ENCODE measurements at regions not wholly inside any gene's neighbourhood (a gene's known extent, or its start where the extent isn't known, plus 50 kb on each side); places are given as distances from the start of the nearest gene placed in this dataset.

DNA sequence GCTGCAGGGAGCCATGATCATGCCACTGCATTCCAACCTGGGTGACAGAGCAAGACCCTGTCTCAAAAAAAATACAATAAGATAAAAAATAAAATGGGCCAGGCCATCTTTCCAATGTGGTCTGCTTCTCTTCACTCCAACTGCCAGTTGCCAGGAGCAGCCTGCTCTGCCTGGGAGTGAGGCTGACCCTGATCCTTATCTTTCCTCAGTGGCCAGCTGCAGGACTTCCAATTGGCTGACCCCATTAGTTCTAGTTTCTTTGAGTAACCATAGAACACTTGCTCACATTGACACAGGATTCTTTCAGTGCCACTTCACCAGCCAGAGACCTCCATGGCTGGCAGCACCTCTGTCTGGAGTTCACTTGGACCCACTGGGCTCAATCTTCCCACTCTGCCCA is 258.6 kb downstream of the MID1IP1 start:
- peaks cover 15% of the 10 kb centered on the region for H3K27me3 Mint-ChIP-seq (ENCODE audit: unreplicated experiment)
- H3K36me3 Mint-ChIP-seq (ENCODE audit: insufficient read depth, unreplicated experiment) = no peaks in the 10 kb centered on the region

DNA sequence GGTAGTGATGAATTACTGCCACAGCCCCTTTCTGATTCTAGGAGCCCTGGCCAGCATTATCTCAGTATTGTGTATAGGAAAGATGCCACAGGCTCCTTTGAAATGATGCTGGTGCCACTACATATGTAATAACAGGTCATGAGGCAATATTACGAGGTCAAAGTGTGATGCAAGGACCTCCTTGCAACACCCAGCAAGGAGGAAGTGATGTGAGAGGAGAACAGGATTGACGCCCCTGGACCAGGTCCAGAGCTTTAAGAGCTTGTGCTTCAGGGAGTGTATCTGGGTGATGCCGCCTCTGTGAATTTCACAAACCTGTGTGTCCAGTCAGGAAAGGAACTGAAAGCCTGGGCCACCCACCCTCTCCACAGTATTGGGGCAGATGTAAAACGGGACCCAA is 261.8 kb downstream of the MID1IP1 start:
- Mint-ChIP-seq H3K27ac (ENCODE audit: unreplicated experiment) (no peak overlapping the region), H3K9me3 (ENCODE audit: low read depth, unreplicated experiment) (peaks cover 9% of the 10 kb centered on the region), H3K27me3 (ENCODE audit: unreplicated experiment) (peaks cover 15% of the 10 kb centered on the region), H3K4me1 (ENCODE audit: low read depth, unreplicated experiment) (no peaks in the 10 kb centered on the region), H3K4me3 (ENCODE audit: low read depth, unreplicated experiment) (no peak overlapping the region), H3K36me3 (ENCODE audit: insufficient read depth, unreplicated experiment) (no peaks in the 10 kb centered on the region)
- TF ChIP-seq, protein P1, sequence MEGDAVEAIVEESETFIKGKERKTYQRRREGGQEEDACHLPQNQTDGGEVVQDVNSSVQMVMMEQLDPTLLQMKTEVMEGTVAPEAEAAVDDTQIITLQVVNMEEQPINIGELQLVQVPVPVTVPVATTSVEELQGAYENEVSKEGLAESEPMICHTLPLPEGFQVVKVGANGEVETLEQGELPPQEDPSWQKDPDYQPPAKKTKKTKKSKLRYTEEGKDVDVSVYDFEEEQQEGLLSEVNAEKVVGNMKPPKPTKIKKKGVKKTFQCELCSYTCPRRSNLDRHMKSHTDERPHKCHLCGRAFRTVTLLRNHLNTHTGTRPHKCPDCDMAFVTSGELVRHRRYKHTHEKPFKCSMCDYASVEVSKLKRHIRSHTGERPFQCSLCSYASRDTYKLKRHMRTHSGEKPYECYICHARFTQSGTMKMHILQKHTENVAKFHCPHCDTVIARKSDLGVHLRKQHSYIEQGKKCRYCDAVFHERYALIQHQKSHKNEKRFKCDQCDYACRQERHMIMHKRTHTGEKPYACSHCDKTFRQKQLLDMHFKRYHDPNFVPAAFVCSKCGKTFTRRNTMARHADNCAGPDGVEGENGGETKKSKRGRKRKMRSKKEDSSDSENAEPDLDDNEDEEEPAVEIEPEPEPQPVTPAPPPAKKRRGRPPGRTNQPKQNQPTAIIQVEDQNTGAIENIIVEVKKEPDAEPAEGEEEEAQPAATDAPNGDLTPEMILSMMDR (IDR thresholded peaks at IDR 0.05; ENCODE audit: unreplicated experiment) = no peak
- intact Hi-C loops (cut with micrococcal nuclease; ENCODE audit: unreplicated experiment) = no loop called here
- CTCF ChIA-PET = no interaction called here
- no peak for DNase-seq
- no TSS peak for BruUV-seq (replicated peaks)

More for the DNA sequence above, 258.6 kb downstream of the MID1IP1 start:
- Mint-ChIP-seq H3K27ac (ENCODE audit: unreplicated experiment) (no peak overlapping the region), H3K4me1 (ENCODE audit: low read depth, unreplicated experiment) (no peaks in the 10 kb centered on the region), H3K4me3 (ENCODE audit: low read depth, unreplicated experiment) (no peak overlapping the region), H3K9me3 (ENCODE audit: low read depth, unreplicated experiment) (peaks cover 9% of the 10 kb centered on the region)
- intact Hi-C loops (cut with micrococcal nuclease; ENCODE audit: unreplicated experiment) = no loop called here
- BruUV-seq (replicated peaks) = no TSS peak
- TF ChIP-seq, protein P1 (IDR thresholded peaks at IDR 0.05; ENCODE audit: unreplicated experiment) = no peak
- no peak for DNase-seq
- CTCF ChIA-PET = no interaction called here

DNA sequence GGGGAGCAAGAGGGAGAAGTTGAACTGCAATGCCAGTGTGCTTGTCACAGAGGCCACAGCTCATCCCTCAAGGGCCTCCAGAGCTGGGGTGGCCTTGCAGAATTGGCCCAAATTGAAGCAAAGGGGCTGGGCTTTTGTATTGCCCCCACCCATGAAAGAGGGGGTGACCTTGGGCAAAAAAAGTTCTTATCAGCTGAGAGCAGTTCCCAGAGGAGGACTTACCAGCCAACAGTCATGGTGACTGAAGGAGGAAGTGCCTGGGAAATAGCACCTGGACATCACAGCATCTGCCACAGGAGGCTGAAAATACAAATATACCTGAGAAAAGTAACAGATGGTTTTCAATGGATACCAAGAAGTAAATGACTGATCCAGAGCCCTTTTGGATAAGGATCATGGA is 262.4 kb downstream of the MID1IP1 start:
- Mint-ChIP-seq H3K4me3 (ENCODE audit: low read depth, unreplicated experiment) (no peak overlapping the region), H3K9me3 (ENCODE audit: low read depth, unreplicated experiment) (peaks cover 9% of the 10 kb centered on the region), H3K36me3 (ENCODE audit: insufficient read depth, unreplicated experiment) (no peaks in the 10 kb centered on the region), H3K27ac (ENCODE audit: unreplicated experiment) (no peak overlapping the region), H3K4me1 (ENCODE audit: low read depth, unreplicated experiment) (no peaks in the 10 kb centered on the region), H3K27me3 (ENCODE audit: unreplicated experiment) (peaks cover 15% of the 10 kb centered on the region)
- intact Hi-C loops (cut with micrococcal nuclease; ENCODE audit: unreplicated experiment) = no loop called here
- no TSS peak for BruUV-seq (replicated peaks)
- CTCF ChIA-PET = no interaction called here
- TF ChIP-seq, protein P1 (IDR thresholded peaks at IDR 0.05; ENCODE audit: unreplicated experiment) = no peak
- no peak for DNase-seq

DNA sequence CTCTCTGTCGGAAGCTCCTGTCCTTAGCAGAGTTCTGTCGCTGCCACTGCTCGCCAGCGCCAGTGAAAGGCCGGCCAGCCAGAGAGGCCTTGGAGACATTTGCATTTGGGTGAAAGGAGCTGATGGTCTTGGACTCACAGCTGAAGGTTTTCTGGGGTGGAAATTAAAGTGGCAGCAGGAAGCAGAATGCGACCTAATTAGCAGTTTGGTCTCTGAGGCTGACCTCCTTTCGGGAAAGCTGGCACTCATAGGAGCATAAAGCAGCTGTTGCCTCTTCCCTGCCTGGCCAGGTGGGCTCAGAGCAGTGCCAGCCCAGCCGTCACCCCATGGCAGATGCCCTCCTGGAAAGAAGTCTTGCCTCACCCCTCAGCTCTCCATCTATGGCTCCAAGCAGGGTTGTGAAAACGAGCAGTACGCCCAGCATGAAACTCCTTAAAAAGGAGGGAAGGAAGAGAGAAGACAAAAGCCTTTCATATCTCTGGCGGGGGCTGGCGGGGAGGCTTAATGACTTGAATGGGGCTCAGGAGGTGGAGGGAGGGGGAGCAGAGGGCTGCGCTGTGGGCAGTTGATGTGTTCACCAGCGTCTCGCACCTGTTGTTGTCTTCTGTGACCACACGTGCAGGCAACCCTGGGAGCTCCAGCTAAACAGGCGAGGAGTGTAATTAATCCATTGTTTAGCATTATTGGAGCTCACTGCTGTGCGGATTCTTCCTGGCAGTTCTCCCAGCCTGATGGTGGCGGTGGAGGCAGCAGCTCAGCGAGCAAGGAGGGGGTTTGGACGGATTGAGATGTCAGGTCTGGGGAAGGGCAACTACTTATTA is 264.0 kb downstream of the MID1IP1 start:
- Mint-ChIP-seq H3K4me1 (ENCODE audit: low read depth, unreplicated experiment) (no peaks in the 10 kb centered on the region), H3K4me3 (ENCODE audit: low read depth, unreplicated experiment) (no peak overlapping the region), H3K27me3 (ENCODE audit: unreplicated experiment) (peaks cover 15% of the 10 kb centered on the region), H3K36me3 (ENCODE audit: insufficient read depth, unreplicated experiment) (no peaks in the 10 kb centered on the region), H3K27ac (ENCODE audit: unreplicated experiment) (no peak overlapping the region), H3K9me3 (ENCODE audit: low read depth, unreplicated experiment) (peaks cover 9% of the 10 kb centered on the region)
- CTCF ChIA-PET = no interaction called here
- no TSS peak for BruUV-seq (replicated peaks)
- DNase-seq = no peak
- intact Hi-C loops (cut with micrococcal nuclease; ENCODE audit: unreplicated experiment) = no loop called here
- TF ChIP-seq, protein P1 (IDR thresholded peaks at IDR 0.05; ENCODE audit: unreplicated experiment) = no peak

All from Calu3 (cell line).